Testis (tissue), 2 donors: ENCODE measurements at regions not wholly inside any gene's neighbourhood (a gene's known extent, or its start where the extent isn't known, plus 50 kb on each side); places are given as distances from the start of the nearest gene placed in this dataset.

Source experiments
- DNase-seq: peaks from one replicate; pipeline ENCODE4 v3.0.0-alpha.2; 2019
- H3K27ac ChIP-seq, 2 donors: fragments of 200-600 bp; sonication (generic); one replicate each; pipeline ENCODE4 v1.5.1; 2019
- H3K27me3 ChIP-seq: fragments of 200-600 bp; sonication (generic); one replicate; pipeline ENCODE4 v1.5.1; 2019
- H3K36me3 ChIP-seq: fragments of 200-600 bp; sonication (generic); one replicate; pipeline ENCODE4 v1.5.1; 2017; ENCODE audit warnings: low read depth; ENCODE audit errors: missing control alignments
- H3K4me1 ChIP-seq: fragments of 200-600 bp; sonication (generic); one replicate; pipeline ENCODE4 v1.5.1; 2019
- H3K4me3 ChIP-seq, 2 donors: fragments of 200-600 bp; sonication (generic); one replicate each; pipeline ENCODE4 v1.5.1; 2017 to 2019
- H3K9me3 ChIP-seq: fragments of 200-600 bp; sonication (generic); one replicate; pipeline ENCODE4 v1.5.1; 2017
- CTCF ChIP-seq, 3 experiments: fragments of 450-650 bp in 2 of 3; fragments of 200-600 bp in 1 of 3; sonication (generic) in 1 of 3; IDR thresholded peaks; one replicate each; pipeline ENCODE4 v1.5.1; 2016 to 2019; ENCODE audit warnings: antibody characterized with exemption in 3 of 3, mild to moderate bottlenecking in 2 of 3, moderate library complexity in 1 of 3
- POLR2A ChIP-seq: fragments of 450-650 bp; IDR thresholded peaks from one replicate; pipeline ENCODE4 v1.6.1; 2017; ENCODE audit warnings: antibody characterized with exemption, mild to moderate bottlenecking, moderate library complexity
- WGBS, 2 donors: methylation state at CpG; one replicate each; pipeline ENCODE4 v1.1.5; 2018; 5-methylcytosine and 5-hydroxymethylcytosine counted together
- intact Hi-C: fragments of 100-400 bp; cut with DNase I; formaldehyde crosslinking; loops from one replicate; pipeline ENCODE4 v1.15.1; 2023; ENCODE audit warnings: low total_unique reads

- Histone ChIP-seq H3K4me1 (no peaks in the 10 kb centered on the region), H3K9me3 (no peaks in the 10 kb centered on the region), H3K27ac (no peak overlapping the region), H3K4me3 (no peak overlapping the region), H3K36me3 (no peaks in the 10 kb centered on the region), H3K27me3 (no peaks in the 10 kb centered on the region)
- DNase-seq: no peak
- intact Hi-C loops: no loop called here
- no peak for TF ChIP-seq CTCF (IDR thresholded peaks at IDR 0.05)
- no peak for TF ChIP-seq POLR2A
Measured at GRCh38 chr9:115183436-115183835, 65.5 kb upstream of the TNC start.

- DNase-seq: no peak
- Histone ChIP-seq H3K4me1 (no peaks in the 10 kb centered on the region), H3K27ac (no peak overlapping the region), H3K4me3 (no peak overlapping the region), H3K36me3 (no peaks in the 10 kb centered on the region), H3K9me3 (no peaks in the 10 kb centered on the region), H3K27me3 (no peaks in the 10 kb centered on the region)
- intact Hi-C loops: no loop called here
- WGBS, 2 donors: 68 to 80% methylated on average over 2 of the region's 2 CpGs
- TF ChIP-seq CTCF (IDR thresholded peaks at IDR 0.05) (no peak), POLR2A (no peak)
Measured at GRCh38 chr9:115189686-115190085, 71.7 kb upstream of the TNC start.

- 79 to 84% methylated on average over 3 of the region's 3 CpGs for WGBS, 2 donors
- H3K4me3 ChIP-seq: no peak overlapping the region
Measured at GRCh38 chr9:115191667-115192066, 73.7 kb upstream of the TNC start.

GRCh38 chr9:115192280-115192679 lies 74.3 kb upstream of the TNC start:
- WGBS, 2 donors: 53 to 59% methylated on average over 3 of the region's 3 CpGs
- Histone ChIP-seq H3K27me3 (no peaks in the 10 kb centered on the region), H3K9me3 (no peaks in the 10 kb centered on the region), H3K36me3 (no peaks in the 10 kb centered on the region), H3K4me3 (no peak overlapping the region), H3K4me1 (no peaks in the 10 kb centered on the region), H3K27ac (no peak overlapping the region)
- TF ChIP-seq CTCF (IDR thresholded peaks at IDR 0.05) (no peak), POLR2A (no peak)
- intact Hi-C loops: no loop called here
- DNase-seq: no peak

More at GRCh38 chr9:115191667-115192066, 73.7 kb upstream of the TNC start:
- Histone ChIP-seq H3K27ac (no peak overlapping the region), H3K36me3 (no peaks in the 10 kb centered on the region), H3K9me3 (no peaks in the 10 kb centered on the region), H3K27me3 (no peaks in the 10 kb centered on the region), H3K4me1 (no peaks in the 10 kb centered on the region)
- intact Hi-C loops: no loop called here
- no peak for DNase-seq
- TF ChIP-seq CTCF (IDR thresholded peaks at IDR 0.05): no peak
- TF ChIP-seq POLR2A: no peak

- no peak overlapping the region for H3K4me3 ChIP-seq
- no peaks in the 10 kb centered on the region for H3K36me3 ChIP-seq
- intact Hi-C loops: no loop called here
- TF ChIP-seq POLR2A (no peak), CTCF (IDR thresholded peaks at IDR 0.05) (no peak)
- no peak for DNase-seq
- H3K27ac ChIP-seq: no peak overlapping the region
- no peaks in the 10 kb centered on the region for H3K4me1 ChIP-seq
- no peaks in the 10 kb centered on the region for H3K9me3 ChIP-seq
- no peaks in the 10 kb centered on the region for H3K27me3 ChIP-seq
- WGBS, 2 donors: 53 to 60% methylated on average over 2 of the region's 2 CpGs
Measured at GRCh38 chr9:115192835-115193525, 75.0 kb upstream of the TNC start.
